Fibroblast of skin of scalp (primary cell): ENCODE measurements at regions not wholly inside any gene's neighbourhood (a gene's known extent, or its start where the extent isn't known, plus 50 kb on each side); places are given as distances from the start of the nearest gene placed in this dataset.

Source experiments
- DNase-seq: peaks from one replicate; pipeline ENCODE4 v3.0.0-alpha.2; 2013

DNA sequence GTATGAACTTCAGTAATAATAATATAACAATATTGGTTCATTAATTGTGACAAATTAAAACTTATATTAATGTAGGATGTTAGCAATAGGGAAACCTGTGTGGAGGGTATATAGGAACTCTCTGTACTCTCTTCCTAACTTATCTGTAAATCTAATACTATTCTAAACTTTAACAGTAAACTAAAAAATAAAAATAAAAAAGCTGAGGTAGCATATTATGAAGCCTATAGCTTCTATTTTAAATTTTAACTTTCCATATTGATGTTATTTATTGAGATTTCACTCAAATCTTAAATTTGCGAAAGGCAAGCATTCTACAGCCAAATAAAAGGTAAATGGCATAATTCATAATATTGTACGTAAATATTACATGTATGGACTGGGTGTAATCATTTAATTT lies 326.4 kb downstream of the MEI4 start:
- DNase-seq: no peak

DNA sequence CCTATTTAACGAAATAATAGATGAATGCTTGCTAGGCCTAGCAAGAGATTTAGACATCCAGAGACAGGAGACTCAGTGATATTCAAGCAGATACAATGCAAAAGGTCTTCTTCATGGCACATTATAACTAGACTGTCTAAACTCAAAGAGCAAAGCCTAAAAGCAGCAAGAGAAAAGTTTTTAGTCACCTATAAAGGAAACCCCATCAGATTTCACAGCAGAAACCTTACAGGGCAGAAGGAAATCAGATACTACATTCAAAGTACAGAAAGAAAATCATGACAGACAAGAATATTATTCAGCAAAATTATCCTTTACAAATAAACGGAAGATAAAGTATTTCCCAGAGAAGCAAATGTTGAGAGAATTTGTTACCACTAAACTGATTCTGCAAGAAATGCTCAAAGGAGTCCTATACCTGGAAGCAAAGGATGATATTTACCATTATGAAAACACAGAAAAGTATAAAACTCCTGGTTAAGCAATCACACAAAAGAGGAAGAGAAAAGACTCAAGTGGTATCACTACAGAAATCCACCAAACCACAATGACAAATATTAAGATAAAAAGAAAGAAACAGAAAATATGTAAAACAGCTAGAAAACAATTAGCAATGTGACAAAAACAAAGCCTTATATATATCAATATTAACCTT lies 333.7 kb downstream of the MEI4 start:
- no peak for DNase-seq

DNA sequence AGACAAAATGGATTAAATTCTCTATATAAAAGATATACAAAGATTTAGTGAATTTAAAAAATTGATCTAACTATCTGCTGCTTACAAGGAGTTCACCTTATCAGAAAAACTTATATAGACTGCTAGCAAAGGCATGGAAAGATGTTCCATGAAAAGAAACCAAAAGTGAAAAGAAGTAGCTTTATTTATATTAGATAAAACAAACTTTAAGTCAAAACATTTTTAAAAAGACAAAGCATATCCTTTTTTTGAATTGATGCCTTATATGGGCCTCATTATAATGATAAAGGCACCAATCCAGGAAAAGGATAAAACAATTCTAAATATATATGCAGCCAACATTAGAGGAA lies 334.2 kb downstream of the MEI4 start:
- DNase-seq: no peak

DNA sequence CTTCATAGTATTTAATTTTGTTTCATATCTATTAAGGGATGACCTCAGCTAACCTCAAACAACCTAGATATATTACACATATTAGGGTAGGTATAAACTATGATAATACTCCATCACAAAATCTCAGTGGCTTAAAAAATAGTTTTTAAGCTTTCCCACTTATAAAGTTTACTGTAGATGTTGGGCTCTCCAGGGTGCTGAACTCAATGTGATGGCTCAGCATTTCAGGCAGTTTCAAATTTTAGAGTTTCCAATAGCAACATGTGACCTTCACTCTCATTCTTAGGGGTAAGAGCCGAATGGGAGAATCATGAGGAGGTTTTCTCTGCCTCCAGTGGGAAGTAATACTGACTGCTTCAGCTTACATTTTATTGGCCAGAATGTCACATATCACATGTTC lies 357.3 kb downstream of the MEI4 start:
- DNase-seq: no peak

DNA sequence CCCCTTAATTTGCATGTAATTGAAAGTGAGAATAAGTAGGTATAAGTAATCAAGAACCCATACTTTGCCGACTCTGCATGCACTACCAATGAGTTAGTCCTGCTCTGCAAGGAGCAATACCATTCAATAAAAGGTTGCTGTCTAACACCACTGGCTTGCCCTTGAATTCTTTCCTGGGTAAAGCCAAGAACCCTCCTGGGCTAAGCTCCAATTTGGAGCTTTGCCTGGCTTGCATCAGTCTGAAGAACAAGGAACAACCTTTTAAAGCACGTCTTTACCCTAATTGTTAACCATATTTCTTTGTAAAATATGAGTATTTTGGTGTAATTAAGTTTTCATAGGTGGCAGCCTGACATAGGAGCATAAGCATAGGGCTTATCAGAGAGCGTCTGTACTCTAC lies 367.7 kb downstream of the MEI4 start:
- DNase-seq: no peak

DNA sequence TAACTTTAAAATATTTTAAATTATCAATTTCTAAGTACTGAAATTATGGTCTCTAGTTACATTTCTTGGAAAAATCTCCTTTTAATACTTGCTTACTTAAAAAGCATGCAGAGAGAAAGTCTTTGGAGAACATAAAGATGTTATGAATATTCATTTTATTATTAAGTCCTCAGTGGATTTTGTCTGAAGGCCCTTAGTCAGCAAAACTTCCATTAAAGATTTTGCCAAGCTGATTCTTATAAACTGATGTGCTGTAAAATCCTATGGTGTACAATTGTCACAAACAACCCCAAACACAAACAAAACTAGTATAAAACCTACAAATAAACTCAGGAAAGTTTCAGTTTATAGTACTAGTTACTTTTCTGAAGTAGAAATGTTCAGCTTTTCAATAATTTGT lies 372.7 kb downstream of the MEI4 start:
- no peak for DNase-seq

DNA sequence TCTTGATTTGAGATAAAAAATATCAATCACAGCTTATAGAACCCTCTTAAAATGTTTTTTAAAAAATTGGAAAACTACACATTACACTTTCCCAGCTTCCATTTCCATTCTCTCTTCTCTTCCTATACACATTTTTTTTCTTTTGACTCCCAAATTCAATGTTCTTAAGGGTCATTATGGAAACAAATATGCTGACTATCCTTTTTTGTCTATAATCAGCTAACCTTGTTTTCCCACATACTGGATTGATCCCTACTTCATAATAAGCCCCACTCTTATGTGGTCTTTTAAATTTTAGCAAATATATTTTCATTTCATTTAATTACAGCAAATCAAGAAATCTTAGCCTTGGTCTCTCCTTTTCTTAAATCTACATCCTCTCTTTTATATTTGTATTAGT lies 378.4 kb downstream of the MEI4 start:
- no peak for DNase-seq

DNA sequence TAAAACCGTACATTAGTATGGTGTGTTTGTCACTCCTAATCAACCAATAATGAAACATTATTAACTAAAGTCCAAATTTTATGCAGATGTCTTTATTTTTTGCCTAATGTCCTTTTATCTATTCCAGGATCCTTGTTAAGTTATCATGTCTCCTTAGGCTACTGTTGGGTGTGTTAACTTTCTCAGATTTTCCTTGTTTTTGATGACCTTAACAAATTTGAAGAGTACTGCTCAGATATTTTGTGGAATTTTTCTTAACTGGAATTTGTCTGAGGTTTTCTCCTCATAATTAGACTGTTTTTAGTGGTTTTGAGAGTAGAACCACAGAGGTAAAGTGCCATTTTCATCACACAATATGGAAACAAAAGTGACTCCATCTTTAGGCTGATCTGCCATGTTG lies 406.3 kb downstream of the MEI4 start:
- no peak for DNase-seq

DNA sequence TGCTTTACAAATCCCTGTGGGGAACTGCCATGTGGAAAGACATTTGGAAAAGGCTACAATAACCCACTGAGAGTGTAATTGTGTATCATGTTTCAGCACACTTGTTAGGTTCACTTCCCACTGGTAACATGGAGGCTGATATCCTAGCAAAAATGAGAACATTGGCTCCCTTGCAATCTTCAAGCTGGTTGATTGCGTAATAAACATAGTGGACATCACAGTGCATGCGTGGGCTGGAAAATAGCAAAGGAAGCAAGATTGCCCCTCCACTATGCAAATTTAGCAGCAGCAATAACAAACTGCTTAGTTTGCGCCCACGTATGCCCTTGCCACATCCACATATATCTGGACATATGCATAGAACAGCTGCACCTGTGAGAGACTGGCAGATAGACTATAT lies 410.2 kb downstream of the MEI4 start:
- no peak for DNase-seq

DNA sequence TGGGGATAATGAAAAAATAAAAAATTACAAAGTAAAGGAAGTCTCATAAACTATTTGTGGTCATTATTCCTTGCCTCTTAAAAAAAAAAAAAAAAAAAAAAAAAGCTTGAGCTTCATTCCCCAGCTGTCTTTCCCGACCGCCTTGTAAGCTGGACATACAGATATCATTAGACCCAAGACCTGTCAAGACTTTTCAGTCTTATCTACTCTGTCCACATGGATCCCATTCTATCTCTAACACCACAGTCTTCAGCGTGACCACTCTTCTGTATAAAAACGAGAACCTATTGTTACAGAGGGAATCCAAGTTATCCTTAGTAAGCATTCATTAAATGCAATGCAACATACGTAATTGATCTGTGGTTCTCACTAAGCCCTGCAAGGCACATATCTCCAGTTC lies 423.5 kb downstream of the MEI4 start:
- no peak for DNase-seq

DNA sequence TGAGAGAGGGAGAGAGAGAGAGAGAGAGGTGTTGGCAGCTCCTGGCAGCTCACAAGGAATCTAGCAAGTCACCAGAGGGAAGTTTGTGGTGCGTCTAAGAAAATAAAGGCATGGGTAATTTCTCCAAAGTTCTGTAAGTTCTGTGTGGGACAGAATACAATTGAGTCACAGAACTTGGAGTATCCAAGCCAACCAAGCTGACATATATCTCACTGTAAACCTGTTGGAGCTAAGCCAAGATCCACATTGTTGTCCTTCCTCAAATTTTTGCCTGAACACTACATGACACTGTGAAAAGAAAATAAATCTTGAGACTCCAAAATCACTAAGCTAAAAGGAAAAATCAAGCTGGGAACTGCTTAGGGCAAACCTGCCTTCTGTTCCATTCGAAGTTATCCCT lies 436.7 kb downstream of the MEI4 start:
- peak; percentile 36 for DNase-seq

DNA sequence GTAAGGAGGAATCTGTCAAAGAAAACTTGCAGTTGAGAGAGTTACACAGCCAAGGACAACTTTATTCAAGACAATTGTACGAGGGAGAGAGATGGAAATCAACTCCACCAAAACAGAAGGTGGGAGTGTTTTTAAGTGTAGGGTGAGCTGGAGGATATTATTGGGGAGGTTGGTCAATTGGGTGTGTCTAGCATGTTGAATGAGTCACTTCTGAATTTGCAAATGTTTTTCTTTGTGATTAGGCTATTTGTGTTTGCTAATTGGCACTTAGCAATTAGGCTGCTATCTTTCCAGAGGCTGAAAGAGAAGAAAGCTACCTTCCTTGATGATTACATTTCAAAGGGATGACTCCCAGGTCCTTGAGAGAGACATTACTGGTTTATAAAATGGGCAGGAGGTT lies 441.1 kb downstream of the MEI4 start:
- DNase-seq: no peak

DNA sequence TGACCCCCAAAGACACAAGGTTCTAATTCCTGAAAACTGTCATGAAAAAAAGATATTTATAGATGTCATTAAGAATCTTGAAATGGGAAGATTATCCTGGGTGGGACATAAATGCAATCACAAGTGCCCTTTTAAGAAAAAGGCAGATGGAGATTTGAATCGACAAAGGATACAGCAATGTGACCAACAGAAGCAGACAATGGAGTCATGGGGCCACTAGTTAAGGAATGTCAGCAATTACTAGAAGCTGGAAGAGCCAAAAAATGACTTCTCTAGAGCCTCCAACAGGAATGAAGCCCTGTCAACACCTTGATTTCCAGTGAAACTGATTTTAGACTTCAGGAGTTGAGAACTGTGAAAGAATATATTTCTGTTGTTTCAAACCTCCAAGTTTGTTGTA lies 448.5 kb downstream of the MEI4 start:
- no peak for DNase-seq

DNA sequence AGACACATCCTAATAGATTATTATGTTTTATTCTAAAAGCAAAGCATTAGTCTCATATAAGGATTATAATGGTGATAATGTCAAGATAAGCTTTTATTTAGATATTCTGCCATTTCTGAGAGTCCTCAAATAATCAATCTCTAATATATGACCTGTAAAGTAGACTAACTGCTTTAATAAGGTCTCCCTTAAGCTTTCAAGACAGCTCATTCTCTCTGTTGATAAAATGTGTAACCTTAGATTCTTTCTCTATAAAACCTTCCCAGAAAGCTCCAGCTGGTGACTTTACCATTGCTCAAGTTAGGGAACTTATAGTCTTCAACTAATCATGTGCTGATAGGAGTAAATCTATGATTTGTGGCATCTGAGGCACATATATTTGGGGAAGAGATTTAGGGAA lies 457.8 kb downstream of the MEI4 start:
- no peak for DNase-seq

DNA sequence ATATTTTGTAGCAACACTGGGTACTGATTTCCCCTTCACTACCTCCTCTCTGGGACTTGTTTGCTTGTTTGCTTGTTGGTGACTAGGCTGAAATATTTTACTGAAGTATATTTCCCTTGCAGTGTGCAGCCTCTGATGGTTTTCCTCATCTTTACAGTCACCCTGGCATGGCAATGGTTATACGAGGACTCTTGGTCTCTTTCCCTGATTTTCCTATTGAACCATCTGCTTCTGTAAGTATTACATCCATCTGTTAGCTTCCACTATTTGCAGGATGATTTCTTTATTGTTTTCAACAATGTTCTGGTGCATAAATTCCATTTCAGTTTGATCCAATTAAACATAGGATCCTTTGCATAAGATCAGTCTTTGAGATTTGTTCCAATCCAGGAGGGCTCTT lies 465.1 kb downstream of the MEI4 start:
- DNase-seq: no peak

DNA sequence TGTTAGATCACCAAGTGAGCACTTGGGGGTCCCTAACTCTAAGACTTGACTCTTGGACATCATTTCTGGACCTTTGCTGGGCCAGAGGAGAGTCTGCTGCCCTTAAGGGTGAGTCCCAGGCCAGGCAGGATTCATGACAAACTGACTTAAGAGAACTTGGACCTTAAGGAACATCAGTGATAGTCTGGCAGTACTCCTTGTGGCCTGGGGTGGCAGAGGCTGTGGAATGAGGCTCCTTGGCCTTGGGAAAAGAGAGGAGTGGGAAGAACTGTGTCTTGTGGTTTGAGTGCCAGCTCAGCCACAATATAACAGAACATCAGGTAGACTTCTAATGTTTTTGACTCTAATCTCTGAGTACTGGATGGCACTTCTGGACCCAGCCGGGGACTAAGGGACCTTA lies 478.7 kb downstream of the MEI4 start:
- no peak for DNase-seq

DNA sequence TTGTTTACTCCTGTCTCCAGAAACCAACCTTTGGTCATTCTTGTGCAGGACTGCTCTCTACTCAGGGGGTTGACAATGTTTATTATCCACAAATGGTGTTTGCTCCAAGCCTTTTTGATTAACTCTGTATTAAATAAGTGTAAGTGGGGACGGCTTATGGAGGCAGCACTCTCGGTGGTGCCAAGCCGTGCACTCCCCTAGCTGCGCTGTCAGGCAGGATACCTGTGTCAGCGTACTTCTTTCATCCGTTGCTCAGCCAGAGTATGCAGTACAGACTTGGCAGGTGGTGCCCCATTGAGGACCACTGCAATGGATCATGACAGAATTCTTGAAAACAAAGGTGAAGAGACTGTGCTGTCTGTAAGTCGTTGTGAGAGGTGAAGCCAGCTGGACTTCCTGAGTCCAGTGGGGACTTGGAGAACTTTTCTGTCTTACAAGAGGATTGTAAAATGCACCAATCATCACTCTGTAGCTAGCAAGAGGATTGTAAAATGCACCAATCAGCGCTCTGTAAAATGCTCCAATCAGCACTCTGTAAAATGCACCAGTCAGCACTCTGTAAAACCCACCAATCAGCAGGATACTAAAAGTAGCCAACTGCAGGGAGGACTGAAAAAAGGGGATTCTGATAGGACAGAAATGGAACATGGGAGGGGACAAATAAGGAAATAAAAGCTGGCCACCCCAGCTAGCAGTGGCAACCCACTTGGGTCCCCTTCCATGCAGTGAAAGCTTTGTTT lies 480.0 kb downstream of the MEI4 start:
- DNase-seq: no peak

DNA sequence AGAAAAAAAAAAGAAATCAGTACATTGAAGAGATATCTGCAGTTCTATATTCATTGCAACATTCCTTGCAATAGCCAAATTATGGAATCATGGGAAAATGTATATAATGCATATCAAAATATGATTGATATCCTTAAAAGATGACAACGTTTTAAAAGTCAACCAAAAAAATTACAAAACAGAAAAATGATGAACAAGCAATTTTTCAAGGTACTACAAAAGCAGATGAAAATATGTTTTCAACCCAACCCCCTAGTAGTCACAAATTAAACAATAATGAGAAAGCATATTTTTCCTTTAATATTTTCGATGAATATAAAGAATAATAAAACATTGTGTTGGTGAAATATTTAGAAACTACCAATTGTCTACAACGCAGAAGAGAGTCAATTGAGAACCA lies 497.6 kb downstream of the MEI4 start:
- no peak for DNase-seq

DNA sequence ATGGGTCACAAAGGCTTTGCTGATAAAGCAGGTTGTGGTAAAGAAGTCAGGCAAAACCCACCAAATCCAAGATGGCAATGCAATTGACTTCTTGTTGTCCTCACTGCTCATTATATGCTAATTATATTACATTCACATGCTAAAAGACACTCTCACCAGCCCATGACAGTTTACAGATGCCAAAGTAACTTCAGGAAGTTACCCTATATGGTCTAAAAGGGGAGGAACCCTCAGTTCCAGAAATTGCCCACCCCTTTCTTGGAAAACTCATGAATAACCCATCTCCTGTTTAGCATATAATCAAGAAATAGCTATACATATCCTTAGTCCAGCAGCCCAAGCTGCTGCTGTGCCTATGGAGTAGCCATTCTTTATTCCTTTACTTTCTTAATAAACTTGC lies 501.1 kb downstream of the MEI4 start:
- DNase-seq: no peak

DNA sequence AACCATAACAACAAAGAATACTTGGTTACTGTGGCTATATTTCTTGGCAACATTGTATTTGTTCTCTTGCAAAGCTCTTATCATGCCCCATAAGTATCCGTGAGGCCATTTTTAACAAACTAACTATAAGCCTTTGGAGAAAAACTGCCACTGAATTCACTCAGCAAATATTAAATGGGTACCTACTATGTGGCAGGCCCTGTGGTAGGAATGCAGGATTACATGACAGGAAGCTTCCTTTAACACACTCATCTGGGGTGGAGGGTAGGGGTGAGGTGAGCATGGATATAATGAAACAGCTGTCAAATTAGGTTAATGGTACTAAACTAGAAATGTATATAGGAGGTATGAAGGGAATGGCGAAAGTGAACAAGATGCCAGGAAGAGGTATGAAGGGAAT lies 504.8 kb downstream of the MEI4 start:
- DNase-seq: no peak

DNA sequence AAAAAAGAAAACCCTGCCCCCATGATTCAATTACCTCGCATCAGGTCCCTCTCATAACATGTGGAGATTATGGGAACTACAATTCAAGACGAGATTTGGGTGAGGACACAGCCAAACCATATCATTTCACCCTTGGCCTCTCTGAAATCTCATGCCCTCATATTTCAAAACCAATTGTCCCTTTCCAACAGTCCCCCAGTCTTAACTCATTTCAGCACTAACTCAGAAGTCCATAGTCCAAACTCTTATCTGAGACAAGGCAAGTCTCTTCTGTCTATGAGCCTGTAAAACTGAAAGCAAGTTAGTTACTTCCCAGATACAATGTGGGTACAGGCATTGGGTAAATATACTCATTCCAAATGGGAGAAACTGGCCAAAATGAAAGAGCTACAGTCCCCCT lies 536.1 kb downstream of the MEI4 start:
- no peak for DNase-seq

DNA sequence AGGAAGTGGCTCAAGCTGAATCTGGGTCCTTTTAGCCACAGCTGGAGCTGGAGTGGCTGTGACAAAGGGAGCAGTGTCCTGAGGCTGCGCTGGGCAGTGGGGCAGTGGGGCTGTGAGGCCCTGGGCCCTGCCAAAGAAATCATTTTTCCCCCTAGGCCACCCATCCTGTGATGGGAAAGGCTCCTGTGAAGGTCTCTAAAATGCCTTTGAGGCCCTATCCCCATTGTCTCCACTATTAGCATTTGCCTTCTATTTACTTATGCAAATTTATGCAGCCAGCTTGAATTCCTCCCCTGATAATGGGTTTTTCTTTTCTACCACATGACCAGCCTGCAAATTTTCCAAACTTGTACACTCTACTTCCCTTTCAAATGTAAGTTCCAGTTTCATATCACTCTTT lies 539.2 kb downstream of the MEI4 start:
- DNase-seq: no peak

DNA sequence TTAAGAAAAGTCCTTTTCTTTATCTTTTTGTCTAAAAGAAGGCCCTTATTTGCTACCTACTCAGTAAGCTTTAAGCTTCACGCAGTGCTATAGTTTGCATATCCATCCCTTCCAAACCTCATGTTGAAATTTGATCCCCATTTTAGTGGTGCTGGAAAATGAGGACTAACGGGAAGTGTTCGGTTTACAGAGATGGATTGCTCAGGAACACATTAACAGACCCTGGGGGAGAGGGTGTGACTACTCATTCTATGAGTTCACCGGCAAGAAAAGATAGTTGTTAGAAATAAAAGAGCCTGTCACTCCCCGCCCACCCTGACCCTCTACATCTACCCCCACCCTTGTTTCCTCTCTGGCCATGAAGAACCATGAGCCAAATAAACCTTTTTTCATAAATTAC lies 546.2 kb downstream of the MEI4 start:
- no peak for DNase-seq

DNA sequence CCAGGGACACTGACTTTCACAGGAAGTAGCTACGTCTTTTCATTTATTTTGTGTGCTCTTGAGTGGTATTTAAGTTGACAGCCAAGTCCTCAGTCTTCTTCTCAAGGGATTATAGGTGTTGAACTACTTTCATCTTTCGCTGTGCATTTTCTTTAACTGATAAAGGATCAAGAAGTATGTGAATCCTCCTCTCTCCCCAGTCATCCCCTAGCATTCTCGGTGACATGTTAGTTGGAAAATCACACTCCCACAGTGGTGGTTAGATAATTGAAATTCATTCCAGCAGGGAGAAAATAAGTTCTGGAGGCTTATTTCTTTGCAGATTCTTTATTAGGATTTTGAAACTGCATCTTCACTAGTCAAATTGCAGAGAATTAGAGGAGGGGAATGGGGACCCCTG lies 569.4 kb downstream of the MEI4 start:
- no peak for DNase-seq

DNA sequence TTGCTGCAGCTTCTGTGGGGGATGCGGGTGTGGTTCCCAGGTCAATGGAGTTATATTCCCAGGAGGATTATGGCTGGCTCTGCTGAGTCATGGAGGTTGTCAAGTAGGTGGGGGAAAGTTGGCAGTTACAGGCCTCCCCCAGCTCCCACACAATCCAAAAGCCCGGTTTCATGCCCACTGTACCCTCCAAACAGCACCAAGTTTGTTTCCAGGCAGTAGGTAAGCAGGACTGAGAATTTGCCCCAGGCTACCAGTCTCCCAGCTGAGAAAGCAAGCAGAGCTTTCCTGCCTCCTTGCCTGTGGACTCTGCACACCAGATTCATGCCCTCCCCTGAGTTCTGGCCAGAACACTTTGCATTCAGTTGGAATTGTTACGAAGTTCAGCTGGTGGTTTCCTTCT lies 578.2 kb downstream of the MEI4 start:
- DNase-seq: peak; percentile 4
